ENCODE measurements at regions not wholly inside any gene's neighbourhood (a gene's known extent, or its start where the extent isn't known, plus 50 kb on each side); places are given as distances from the start of the nearest gene placed in this dataset.
A peak's percentile ranks its signal among the peaks of the same experiment; 100 is the strongest.

- TF ChIP-seq EP300 (IDR thresholded peaks at IDR 0.05) (no peak), CTCF (IDR thresholded peaks at IDR 0.05) (peak in 3 of 6 experiments; percentile 13 to 36 (median 30)), POLR2AphosphoS5 (IDR thresholded peaks at IDR 0.05) (no peak), POLR2A (IDR thresholded peaks at IDR 0.05) (no peak)
Measured at GRCh38 chr12:83823386-83824045, 1089.1 kb downstream of the SLC6A15 start.

Measured in upper lobe of left lung (tissue), 4 donors.